ENCODE measurements at regions not wholly inside any gene's neighbourhood (a gene's known extent, or its start where the extent isn't known, plus 50 kb on each side); places are given as distances from the start of the nearest gene placed in this dataset.

- DNase-seq (ENCODE audit: extremely low spot score): no peak
- CTCF ChIA-PET: no interaction called here
- POLR2A ChIA-PET: no interaction called here
- no peak for TF ChIP-seq LEF1 (IDR thresholded peaks at IDR 0.05; ENCODE audit: borderline replicate concordance)
- TF ChIP-seq, protein P1, sequence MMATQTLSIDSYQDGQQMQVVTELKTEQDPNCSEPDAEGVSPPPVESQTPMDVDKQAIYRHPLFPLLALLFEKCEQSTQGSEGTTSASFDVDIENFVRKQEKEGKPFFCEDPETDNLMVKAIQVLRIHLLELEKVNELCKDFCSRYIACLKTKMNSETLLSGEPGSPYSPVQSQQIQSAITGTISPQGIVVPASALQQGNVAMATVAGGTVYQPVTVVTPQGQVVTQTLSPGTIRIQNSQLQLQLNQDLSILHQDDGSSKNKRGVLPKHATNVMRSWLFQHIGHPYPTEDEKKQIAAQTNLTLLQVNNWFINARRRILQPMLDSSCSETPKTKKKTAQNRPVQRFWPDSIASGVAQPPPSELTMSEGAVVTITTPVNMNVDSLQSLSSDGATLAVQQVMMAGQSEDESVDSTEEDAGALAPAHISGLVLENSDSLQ (IDR thresholded peaks at IDR 0.05): no peak
- no peak for TF ChIP-seq L3MBTL2 (conservative IDR thresholded peaks at IDR 0.05)
- TF ChIP-seq SP1 (IDR thresholded peaks at IDR 0.05): no peak
- no peak for TF ChIP-seq CTBP1 (IDR thresholded peaks at IDR 0.05; ENCODE audit: borderline replicate concordance)
- TF ChIP-seq SUZ12 (IDR thresholded peaks at IDR 0.05): no peak
- TF ChIP-seq ARNT (IDR thresholded peaks at IDR 0.05): no peak
- TF ChIP-seq HDGF (IDR thresholded peaks at IDR 0.05; ENCODE audit: borderline replicate concordance): no peak
- TF ChIP-seq FOXA1 (IDR thresholded peaks at IDR 0.05): no peak
- no peak for TF ChIP-seq ZNF384 (IDR thresholded peaks at IDR 0.05)
- TF ChIP-seq NFRKB (IDR thresholded peaks at IDR 0.05): no peak
- TF ChIP-seq BHLHE40 (IDR thresholded peaks at IDR 0.05; ENCODE audit: borderline replicate concordance): no peak
Observed at GRCh38 chr5:57586649-57587048, 104.0 kb upstream of the ACTBL2 start.

GRCh38 chr5:57582578-57583070, 100.0 kb upstream of the ACTBL2 start:
- TF ChIP-seq ARNT (IDR thresholded peaks at IDR 0.05): no peak
- no peak for TF ChIP-seq FOXK2 (IDR thresholded peaks at IDR 0.05)
- TF ChIP-seq CTBP1 (IDR thresholded peaks at IDR 0.05; ENCODE audit: borderline replicate concordance): no peak
- TF ChIP-seq FOXA1 (IDR thresholded peaks at IDR 0.05): no peak
- TF ChIP-seq, protein P1 (IDR thresholded peaks at IDR 0.05): no peak
- no peak for TF ChIP-seq FOXM1 (IDR thresholded peaks at IDR 0.05; ENCODE audit: borderline replicate concordance)
- TF ChIP-seq HDGF (IDR thresholded peaks at IDR 0.05; ENCODE audit: borderline replicate concordance): no peak
- TF ChIP-seq LEF1 (IDR thresholded peaks at IDR 0.05; ENCODE audit: borderline replicate concordance): no peak
- TF ChIP-seq L3MBTL2 (conservative IDR thresholded peaks at IDR 0.05): no peak
- TF ChIP-seq ZNF384 (IDR thresholded peaks at IDR 0.05): no peak
- TF ChIP-seq BHLHE40 (IDR thresholded peaks at IDR 0.05; ENCODE audit: borderline replicate concordance): no peak
- no peak for TF ChIP-seq TARDBP (IDR thresholded peaks at IDR 0.05)
- no peak for TF ChIP-seq SP1 (IDR thresholded peaks at IDR 0.05)
- TF ChIP-seq NFRKB (IDR thresholded peaks at IDR 0.05): no peak
- TF ChIP-seq ELF4 (IDR thresholded peaks at IDR 0.05): no peak
- no peak for TF ChIP-seq SUZ12 (IDR thresholded peaks at IDR 0.05)
- no peak for DNase-seq (ENCODE audit: extremely low spot score)
- ChIA-PET CTCF (no interaction called here), POLR2A (no interaction called here)

- no peak for DNase-seq (ENCODE audit: extremely low spot score)
- TF ChIP-seq NFRKB (IDR thresholded peaks at IDR 0.05): no peak
- no peak for TF ChIP-seq FOXK2 (IDR thresholded peaks at IDR 0.05)
- no peak for TF ChIP-seq HDGF (IDR thresholded peaks at IDR 0.05; ENCODE audit: borderline replicate concordance)
- no peak for TF ChIP-seq BHLHE40 (IDR thresholded peaks at IDR 0.05; ENCODE audit: borderline replicate concordance)
- no peak for TF ChIP-seq SUZ12 (IDR thresholded peaks at IDR 0.05)
- TF ChIP-seq CTBP1 (IDR thresholded peaks at IDR 0.05; ENCODE audit: borderline replicate concordance): no peak
- TF ChIP-seq ARNT (IDR thresholded peaks at IDR 0.05): no peak
- no peak for TF ChIP-seq L3MBTL2 (conservative IDR thresholded peaks at IDR 0.05)
- TF ChIP-seq ZNF384 (IDR thresholded peaks at IDR 0.05): no peak
- TF ChIP-seq ELF4 (IDR thresholded peaks at IDR 0.05): no peak
- no peak for TF ChIP-seq FOXM1 (IDR thresholded peaks at IDR 0.05; ENCODE audit: borderline replicate concordance)
- TF ChIP-seq FOXA1 (IDR thresholded peaks at IDR 0.05): no peak
- TF ChIP-seq, protein P1 (IDR thresholded peaks at IDR 0.05): no peak
- TF ChIP-seq TARDBP (IDR thresholded peaks at IDR 0.05): no peak
- no peak for TF ChIP-seq SP1 (IDR thresholded peaks at IDR 0.05)
- no peak for TF ChIP-seq LEF1 (IDR thresholded peaks at IDR 0.05; ENCODE audit: borderline replicate concordance)
- ChIA-PET CTCF (no interaction called here), POLR2A (no interaction called here)
Observed at GRCh38 chr5:57581772-57582171, 99.2 kb upstream of the ACTBL2 start.

DNA sequence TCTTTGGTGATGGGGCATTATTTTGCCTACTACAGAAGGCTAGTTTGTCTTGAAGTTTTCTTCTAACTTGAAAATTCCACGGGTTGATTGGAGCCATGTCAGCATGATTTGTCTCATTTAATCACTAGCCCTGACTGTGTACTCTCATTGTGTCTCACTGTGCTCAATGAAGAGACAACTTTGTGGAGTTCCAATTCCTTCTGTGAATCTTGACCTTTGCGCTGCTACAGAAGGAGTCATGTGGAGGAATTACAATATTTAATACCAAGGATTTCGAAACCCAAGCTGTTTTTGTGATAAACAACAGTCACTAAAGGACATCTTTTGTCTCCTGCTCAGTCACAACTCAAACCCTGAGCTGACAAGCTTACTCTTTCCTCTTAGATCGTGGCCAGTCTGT, 98.6 kb upstream of the ACTBL2 start:
- no peak for TF ChIP-seq FOXA1 (IDR thresholded peaks at IDR 0.05)
- TF ChIP-seq, protein P1 (IDR thresholded peaks at IDR 0.05): no peak
- TF ChIP-seq CTBP1 (IDR thresholded peaks at IDR 0.05; ENCODE audit: borderline replicate concordance): no peak
- TF ChIP-seq SUZ12 (IDR thresholded peaks at IDR 0.05): no peak
- TF ChIP-seq SP1 (IDR thresholded peaks at IDR 0.05): no peak
- no peak for TF ChIP-seq TARDBP (IDR thresholded peaks at IDR 0.05)
- no peak for TF ChIP-seq NFRKB (IDR thresholded peaks at IDR 0.05)
- TF ChIP-seq HDGF (IDR thresholded peaks at IDR 0.05; ENCODE audit: borderline replicate concordance): no peak
- no peak for TF ChIP-seq ELF4 (IDR thresholded peaks at IDR 0.05)
- TF ChIP-seq FOXK2 (IDR thresholded peaks at IDR 0.05): no peak
- TF ChIP-seq L3MBTL2 (conservative IDR thresholded peaks at IDR 0.05): no peak
- TF ChIP-seq FOXM1 (IDR thresholded peaks at IDR 0.05; ENCODE audit: borderline replicate concordance): no peak
- TF ChIP-seq LEF1 (IDR thresholded peaks at IDR 0.05; ENCODE audit: borderline replicate concordance): no peak
- TF ChIP-seq BHLHE40 (IDR thresholded peaks at IDR 0.05; ENCODE audit: borderline replicate concordance): no peak
- TF ChIP-seq ZNF384 (IDR thresholded peaks at IDR 0.05): no peak
- no peak for TF ChIP-seq ARNT (IDR thresholded peaks at IDR 0.05)
- POLR2A ChIA-PET: no interaction called here
- DNase-seq (ENCODE audit: extremely low spot score): no peak
- CTCF ChIA-PET: no interaction called here

- CTCF ChIA-PET: interaction anchor here (0.6 kb wide), 1 partner anchor 24 kb away, joined by 3 read pairs; no protein-coding TSS in a partner anchor
- no peak for DNase-seq (ENCODE audit: extremely low spot score)
- TF ChIP-seq, protein P1 (IDR thresholded peaks at IDR 0.05): no peak
- no peak for TF ChIP-seq ZNF384 (IDR thresholded peaks at IDR 0.05)
- TF ChIP-seq FOXM1 (IDR thresholded peaks at IDR 0.05; ENCODE audit: borderline replicate concordance): no peak
- TF ChIP-seq TARDBP (IDR thresholded peaks at IDR 0.05): no peak
- TF ChIP-seq BHLHE40 (IDR thresholded peaks at IDR 0.05; ENCODE audit: borderline replicate concordance): no peak
- POLR2A ChIA-PET: no interaction called here
Observed at GRCh38 chr5:57577432-57578175, 95.0 kb upstream of the ACTBL2 start.
